GM19452 (cell line): ENCODE measurements at regions not wholly inside any gene's neighbourhood (a gene's known extent, or its start where the extent isn't known, plus 50 kb on each side); places are given as distances from the start of the nearest gene placed in this dataset.

Experiments
- ATAC-seq: cut with Tn5 transposase; IDR thresholded peaks from one replicate; pipeline ENCODE4 v1.9.1; 2021; ENCODE audit not compliant: unreplicated experiment

GRCh38 chr5:38714703-38715355 lies 131.0 kb upstream of the OSMR start:
- ATAC-seq: no peak

GRCh38 chr5:38715696-38716095 lies 130.1 kb upstream of the OSMR start:
- ATAC-seq: no peak

GRCh38 chr5:38716516-38716915 lies 129.3 kb upstream of the OSMR start:
- no peak for ATAC-seq

- no peak for ATAC-seq
Measured at GRCh38 chr5:38718771-38719391, 126.9 kb upstream of the OSMR start.

GRCh38 chr5:38719403-38719802 lies 126.4 kb upstream of the OSMR start:
- ATAC-seq: no peak

GRCh38 chr5:38719916-38720315 lies 125.9 kb upstream of the OSMR start:
- ATAC-seq: no peak

GRCh38 chr5:38720554-38721361 lies 125.1 kb upstream of the OSMR start:
- no peak for ATAC-seq

GRCh38 chr5:38722918-38723317 lies 122.9 kb upstream of the OSMR start:
- ATAC-seq: no peak

GRCh38 chr5:38723426-38723825 lies 122.4 kb upstream of the OSMR start:
- ATAC-seq: no peak

GRCh38 chr5:38724301-38725030 lies 121.3 kb upstream of the OSMR start:
- no peak for ATAC-seq

- no peak for ATAC-seq
Measured at GRCh38 chr5:38725371-38725865, 120.4 kb upstream of the OSMR start.

- no peak for ATAC-seq
Measured at GRCh38 chr5:38726279-38726678, 119.5 kb upstream of the OSMR start.

- no peak for ATAC-seq
Measured at GRCh38 chr5:38728029-38728428, 117.8 kb upstream of the OSMR start.

- ATAC-seq: no peak
Measured at GRCh38 chr5:38731461-38731860, 114.4 kb upstream of the OSMR start.

GRCh38 chr5:38734353-38734752 lies 111.5 kb upstream of the OSMR start:
- no peak for ATAC-seq

- ATAC-seq: no peak
Measured at GRCh38 chr5:38736089-38736488, 109.7 kb upstream of the OSMR start.

- no peak for ATAC-seq
Measured at GRCh38 chr5:38737976-38738375, 107.8 kb upstream of the OSMR start.

GRCh38 chr5:38739011-38739704 lies 106.7 kb upstream of the OSMR start:
- ATAC-seq: no peak

- ATAC-seq: no peak
Measured at GRCh38 chr5:38739705-38740045, 106.1 kb upstream of the OSMR start.

GRCh38 chr5:38742821-38743220 lies 103.0 kb upstream of the OSMR start:
- no peak for ATAC-seq

GRCh38 chr5:38743562-38743961 lies 102.2 kb upstream of the OSMR start:
- ATAC-seq: no peak
